HG03175 (cell line): ENCODE measurements at regions not wholly inside any gene's neighbourhood (a gene's known extent, or its start where the extent isn't known, plus 50 kb on each side); places are given as distances from the start of the nearest gene placed in this dataset.

Source experiments
- ATAC-seq: cut with Tn5 transposase; IDR thresholded peaks from one replicate; pipeline ENCODE4 v1.9.1; 2021; ENCODE audit warnings: mild to moderate bottlenecking, moderate library complexity; ENCODE audit not compliant: unreplicated experiment

DNA sequence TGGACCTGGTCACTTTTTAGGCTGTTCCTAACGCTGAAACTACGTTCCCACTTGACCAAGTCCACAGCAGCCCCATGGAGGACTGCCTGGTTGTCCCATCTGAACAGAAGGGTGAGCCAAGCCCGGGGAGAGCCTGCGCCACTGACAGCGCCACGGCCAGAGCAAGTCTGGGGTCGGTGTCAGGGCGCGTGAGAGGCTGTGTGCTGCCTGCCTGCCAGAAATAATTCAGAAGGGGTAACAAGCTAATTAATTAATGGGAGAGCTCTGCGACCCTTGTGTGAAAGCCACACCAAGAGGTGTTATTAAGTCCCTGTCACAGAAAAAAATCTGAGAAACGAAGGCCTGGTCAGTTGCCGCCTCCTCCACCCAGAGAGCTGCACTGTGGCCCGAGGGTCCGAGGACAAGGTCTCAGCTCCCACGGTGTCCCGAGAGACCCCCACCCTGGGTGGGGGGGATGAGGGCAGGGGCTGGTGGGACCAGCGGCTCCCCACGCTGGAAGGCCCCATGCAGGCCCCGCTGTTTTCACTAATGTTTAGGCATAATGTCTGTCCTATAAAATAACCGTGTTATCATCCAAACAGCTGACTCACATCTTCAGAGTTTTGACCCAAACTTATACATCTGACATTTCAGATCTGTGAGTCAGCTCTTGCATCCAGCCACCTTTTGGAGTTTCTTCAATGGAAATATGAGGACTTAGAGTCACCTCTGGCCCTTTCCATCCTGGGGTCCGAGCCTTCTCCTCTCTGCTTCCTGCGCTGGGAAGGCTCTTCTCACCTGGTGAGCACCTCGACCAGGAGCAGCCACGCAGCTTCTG lies 58.5 kb downstream of the DLL1 start:
- no peak for ATAC-seq

DNA sequence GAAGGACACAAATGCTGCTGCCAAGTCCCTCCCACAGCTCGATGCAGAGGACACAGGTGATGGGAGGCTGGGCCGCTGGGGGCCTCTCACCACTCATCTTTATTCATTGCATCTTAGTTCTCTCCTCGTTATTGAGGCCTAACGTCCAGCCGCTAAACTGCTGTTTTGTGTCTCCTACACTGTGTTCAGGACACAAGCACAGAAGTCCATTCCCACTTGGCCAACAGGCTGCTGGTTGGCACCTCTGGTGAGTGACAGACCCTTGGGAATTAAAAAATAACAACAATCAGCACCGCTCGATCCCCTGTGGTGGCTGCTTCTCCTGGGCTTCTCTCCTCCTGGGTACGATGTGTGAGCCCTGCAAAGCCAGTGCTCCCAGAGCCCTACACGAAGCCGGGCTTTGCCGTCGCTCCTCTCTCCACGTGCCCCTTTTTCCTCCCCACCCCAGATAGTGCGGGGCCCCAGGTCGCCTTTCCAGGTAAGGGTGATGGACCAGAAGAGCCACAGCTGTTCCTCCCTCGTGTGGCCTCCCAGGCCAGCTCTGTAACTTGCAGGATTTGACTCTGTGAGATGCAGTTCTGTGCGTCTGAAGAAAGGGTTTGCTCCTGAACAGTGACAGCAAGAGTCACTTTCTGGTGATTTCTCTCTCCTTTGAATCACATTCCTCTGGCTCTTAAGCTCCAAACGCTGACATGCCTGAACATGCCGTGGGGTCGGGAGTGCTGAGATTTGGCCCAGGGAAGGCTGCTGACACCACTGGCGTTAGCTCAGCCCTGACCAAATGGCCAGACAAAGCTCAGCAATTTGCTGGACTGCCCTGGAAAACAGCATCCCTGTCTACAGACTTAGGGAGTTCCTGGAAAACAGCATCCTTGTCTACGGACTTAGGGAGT lies 59.3 kb downstream of the DLL1 start:
- no peak for ATAC-seq

DNA sequence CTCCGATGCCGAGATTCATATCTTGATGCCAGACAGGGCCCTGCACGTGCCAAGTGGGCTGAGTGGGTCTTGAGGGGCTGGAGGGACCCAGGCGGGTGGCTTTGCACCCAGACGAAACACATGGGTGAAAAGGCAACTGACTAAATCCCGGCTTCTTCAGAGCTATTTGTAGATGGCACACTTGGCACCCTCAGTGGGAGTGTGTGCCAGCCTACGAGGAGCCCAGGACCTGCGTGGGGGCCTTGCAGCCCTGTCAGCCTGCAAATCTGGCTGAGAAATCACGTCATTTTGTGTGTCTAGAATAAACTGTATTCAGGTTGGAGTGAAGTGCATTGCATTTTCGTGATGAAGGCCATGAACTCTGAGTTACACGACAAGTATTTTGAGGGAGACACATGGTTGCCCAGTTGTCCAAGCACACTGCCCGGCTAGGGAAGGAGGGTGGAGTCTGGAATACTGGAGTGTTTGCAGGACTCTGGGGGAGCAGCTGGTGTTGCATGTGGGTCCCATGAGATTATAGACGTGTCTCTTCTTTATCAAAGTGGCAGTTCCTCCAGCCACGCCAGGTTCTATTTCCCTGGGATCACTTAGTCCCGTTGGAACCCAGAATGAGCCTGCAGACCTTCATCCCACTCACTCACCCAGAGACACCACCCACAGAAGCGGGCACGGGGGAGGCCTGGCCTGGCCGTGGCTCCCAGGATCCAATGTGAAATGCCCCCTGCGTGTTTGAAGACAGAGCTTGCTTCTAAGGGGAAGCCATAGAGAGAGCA lies 60.2 kb downstream of the DLL1 start:
- no peak for ATAC-seq

DNA sequence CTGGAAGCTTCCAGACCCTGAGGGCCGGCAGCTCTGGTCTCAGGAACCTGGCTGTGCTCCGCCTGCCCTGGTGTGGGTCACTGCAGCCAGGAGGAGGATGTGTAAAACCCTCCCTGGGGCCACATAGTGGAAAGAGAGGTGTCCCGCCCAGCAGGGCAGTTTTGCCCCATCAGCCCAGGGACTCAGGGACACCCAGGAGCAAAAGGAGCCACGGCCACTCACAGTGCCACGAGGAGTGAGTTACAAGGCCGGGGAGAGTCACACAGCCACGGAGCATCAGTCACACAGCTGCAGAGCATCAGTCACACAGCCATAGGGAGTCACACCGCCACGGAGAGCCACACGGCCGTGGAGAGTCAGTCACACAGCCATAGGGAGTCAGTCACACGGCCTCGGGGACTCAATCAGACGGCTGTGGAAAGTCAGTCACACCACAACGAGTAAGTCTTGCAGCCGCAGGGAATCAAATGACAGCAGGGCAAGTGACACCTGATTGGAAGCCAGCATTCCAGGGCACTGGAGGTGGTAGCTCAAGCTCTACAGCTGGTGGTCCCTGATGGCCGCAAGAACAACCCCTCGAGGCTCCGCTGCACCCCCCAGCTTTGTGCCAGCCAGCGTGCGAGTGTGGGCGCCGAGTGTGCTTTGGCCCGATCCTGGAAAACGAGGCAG lies 60.9 kb downstream of the DLL1 start:
- no peak for ATAC-seq

DNA sequence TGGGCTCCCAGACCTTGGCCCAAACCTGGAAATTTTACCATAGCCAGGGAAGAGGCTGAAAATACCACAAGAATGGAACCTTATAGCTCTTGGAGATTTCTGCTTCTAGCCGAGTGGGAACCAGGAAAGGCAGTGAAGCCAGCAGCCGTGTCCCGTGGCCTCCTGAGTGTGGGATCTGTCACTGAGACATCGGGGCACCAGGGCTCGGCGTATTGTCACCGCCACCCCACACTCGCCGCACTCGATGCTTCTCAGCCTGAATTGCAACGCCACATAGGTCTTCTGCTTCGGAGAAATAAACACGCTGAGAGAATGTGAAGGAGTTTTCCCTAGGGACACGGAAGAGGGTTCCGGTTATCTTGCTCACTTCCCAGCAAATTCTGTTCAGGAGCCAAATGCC lies 61.5 kb downstream of the DLL1 start:
- no peak for ATAC-seq

DNA sequence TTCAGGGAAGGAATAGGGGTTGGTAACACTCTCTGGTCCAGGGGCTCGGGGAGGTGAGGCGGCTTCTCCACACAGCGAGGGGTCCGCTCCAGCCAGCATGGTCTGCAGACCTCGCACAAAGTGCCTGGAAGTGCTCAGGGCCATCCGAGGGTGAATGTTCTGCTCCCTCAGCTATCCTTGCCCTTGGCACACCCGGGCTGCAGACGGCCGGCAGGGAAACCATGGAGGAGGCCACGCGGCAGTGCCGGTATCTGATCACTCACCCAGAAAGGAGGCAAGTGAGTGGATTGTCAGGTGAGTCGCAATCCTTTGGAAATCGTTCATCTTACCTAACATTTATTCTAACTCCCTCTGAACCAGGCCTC lies 62.0 kb downstream of the DLL1 start:
- no peak for ATAC-seq

DNA sequence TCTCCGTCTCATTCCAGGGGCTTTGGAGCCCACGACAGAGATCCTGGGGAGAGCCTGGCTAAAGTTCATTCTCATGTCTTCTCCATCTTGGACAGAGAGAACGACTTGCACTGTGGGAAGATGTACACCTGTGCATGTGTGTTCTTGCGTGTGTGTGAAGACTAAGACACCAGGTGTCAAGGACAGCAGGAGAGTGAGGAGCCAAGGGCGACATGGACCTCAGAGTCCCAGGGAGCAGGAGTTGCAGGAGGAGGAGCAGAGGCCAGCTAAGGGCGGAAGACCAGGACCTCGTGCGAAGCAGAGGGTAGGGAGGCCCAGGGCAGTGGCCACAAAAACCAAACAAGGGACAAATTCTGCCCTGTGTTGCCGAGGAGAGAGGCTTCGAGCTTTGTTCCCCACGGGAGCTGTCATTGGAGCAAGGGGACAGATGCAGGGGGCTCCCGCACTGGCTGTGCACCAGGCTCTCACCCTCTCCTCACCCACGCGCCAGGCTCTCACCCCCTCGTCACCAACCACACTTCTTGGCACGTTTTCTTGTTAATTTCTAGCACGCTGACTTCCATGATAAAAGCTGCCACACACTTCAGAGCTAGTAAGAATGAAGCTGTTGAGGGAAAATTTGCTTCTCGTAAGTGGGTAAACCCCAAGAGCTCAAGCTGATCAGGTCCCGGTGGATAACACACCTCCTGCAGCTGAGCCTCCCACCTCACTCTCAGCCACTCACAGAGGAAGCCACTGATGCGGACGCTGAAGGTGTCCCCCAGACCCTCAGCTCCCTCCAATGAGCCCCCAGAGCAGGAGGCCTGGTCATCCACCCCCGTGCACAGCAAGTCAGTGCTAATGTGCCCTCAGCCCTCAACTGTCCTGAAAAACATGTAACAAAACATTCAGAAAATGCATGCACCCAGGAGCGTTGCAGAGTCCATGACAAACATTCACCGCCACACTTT lies 62.6 kb downstream of the DLL1 start:
- ATAC-seq: no peak

DNA sequence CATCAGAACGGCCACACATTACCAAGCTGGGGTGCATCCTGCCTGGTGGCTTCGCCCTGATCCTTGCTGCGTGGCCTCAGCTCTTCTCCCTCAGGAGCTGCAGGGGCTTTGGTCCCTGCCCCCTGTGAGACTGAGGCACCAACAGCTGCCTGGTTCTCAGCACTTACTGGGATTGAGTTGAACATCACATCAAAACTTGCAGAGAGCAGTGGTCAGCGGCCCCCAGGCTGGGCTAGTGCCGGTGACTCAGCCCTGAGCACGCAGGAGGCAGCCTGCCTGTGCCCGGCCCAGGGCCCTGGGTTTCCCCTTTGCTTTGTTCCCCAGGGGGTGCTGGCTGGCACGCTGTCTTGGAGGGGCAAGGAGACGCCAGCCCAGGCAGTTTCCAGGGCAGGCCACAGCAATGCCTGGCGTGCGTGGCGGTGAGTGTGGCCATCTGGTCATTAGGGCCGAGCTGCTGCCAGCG lies 63.3 kb downstream of the DLL1 start:
- ATAC-seq: no peak

DNA sequence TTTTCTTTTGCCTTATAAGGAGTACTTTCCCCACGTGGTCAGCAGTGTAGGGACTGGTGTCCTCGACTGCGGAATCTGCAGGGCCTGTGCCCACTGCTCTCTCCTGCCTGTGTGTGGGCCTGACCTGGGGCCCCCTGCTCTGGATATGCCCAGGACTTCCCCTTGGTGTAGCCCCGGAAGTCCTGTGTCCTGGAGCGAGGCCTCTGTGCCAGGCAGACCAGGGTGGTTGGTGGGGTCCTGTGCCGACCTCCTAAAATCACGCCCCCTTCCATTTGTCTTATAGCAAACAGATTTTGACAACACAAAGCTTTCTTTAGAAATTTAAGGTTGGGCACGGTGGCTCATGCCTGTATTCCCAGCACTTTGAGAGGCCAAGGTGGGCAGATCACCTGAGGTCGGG lies 64.2 kb downstream of the DLL1 start:
- ATAC-seq: no peak

DNA sequence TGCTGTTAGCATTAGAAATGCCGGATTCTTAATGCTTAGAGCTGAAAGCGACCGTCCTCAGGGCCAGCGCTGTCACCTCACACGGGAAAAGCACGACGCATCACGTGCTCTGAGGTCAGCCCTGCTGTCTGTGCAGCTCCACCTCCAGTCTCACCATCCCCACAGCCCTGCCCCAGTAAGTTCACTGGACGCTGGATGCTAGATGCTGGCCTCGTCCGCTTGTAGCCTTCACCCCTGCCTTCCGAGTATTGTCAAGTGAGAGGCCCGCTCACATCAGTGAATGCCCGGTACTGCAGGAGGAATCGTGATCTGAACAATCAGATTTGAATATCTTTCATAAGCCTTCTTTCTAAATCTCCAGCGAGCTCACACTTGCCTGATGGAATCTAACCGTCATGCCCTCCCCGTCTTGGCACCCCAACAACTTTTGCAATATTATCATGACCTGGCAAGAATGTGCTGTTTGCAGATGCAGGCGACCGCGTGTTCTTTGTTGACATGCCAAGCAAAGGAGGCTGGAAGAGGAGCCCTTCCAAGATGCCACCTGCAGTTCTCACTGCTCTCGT lies 64.9 kb downstream of the DLL1 start:
- no peak for ATAC-seq

DNA sequence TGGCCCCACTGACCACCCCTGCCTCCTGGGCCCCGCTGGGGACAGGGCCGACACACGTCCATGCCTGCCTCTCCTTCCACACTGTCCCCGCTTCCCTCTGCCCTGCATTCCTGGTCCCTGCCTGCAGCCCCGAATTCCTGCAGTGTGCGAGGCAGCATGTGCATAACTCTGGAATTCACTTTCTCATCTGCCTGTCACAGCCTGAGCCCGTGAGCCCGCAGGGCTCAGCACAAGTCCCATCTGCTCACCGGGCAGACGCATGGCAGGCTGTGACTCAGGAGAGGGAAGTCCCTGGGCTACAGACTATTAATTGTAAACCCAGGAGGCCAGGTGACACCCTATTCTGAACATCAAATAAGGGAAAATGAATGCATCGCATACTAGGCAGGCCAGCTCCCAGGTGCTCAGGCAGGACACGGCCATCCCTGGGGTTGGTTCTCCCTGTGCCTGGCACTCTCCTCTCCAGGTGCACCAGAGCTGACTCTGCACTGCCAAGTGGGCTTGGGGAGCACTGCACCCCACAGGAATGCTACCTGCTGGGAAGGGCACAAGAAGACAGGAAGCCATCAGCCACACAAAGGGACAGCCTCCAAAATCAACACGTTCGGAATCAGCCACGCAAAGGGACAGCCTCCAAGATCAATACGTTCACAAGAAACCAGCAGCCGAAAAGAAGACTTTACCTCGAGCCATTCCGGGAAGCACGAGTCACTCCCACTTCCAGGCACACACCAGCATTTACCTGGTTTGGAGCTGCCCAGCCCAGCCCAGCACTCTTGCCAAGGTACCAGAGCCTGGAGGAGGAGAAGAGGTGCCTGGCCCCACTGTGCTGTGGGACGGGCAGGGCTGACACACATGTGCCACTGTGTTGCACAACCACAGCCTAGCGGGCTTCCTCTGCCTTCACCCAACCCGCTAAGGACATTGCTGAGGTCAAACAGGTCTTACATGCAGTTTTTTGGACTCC lies 65.9 kb downstream of the DLL1 start:
- no peak for ATAC-seq

DNA sequence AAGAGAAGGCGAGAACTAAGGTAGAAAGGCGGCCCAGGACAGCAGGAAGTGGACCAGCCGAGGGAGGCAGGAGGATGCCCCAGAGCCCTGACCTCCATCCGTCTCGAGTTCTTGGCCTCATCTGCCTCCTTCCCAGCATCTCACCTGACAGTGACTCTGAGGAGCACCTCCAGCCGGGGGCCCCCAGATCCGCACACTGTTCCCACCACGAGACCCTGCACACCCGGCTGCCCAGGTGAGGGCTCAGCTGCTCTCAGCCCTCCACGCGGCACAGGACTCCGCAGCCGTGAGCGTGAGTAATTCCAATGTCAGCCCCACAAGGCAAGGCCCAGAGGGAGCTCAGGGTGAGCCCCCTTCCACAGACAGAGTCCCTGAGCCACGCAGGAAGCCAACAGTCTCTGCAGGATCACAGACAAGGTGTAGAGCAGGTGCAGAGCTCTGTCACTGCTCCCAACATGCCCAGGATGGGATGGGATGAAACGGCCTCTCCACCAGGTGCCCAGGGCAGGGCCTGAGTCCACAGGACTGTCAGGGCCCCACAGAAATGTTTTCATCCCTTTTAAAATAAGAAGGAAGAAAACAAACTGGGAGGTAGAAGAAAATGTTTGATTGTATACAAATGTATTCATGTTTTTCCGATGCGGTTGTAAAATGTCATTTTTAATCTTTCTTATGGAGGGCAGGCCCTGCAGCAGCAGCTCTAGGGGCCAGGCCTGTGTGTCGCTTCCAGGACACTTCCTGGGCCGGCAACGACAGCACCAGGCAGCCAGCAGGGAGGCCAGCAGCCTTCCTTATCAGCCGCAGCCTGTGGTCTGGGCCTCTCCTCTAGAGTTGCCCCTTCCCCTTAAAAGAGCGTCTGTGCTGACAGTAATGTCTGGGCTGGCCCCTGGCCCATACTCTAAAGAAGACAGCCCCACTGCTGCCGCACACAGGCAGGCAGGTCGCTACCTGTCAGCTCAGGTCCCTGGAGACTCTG lies 66.9 kb downstream of the DLL1 start:
- ATAC-seq: no peak

DNA sequence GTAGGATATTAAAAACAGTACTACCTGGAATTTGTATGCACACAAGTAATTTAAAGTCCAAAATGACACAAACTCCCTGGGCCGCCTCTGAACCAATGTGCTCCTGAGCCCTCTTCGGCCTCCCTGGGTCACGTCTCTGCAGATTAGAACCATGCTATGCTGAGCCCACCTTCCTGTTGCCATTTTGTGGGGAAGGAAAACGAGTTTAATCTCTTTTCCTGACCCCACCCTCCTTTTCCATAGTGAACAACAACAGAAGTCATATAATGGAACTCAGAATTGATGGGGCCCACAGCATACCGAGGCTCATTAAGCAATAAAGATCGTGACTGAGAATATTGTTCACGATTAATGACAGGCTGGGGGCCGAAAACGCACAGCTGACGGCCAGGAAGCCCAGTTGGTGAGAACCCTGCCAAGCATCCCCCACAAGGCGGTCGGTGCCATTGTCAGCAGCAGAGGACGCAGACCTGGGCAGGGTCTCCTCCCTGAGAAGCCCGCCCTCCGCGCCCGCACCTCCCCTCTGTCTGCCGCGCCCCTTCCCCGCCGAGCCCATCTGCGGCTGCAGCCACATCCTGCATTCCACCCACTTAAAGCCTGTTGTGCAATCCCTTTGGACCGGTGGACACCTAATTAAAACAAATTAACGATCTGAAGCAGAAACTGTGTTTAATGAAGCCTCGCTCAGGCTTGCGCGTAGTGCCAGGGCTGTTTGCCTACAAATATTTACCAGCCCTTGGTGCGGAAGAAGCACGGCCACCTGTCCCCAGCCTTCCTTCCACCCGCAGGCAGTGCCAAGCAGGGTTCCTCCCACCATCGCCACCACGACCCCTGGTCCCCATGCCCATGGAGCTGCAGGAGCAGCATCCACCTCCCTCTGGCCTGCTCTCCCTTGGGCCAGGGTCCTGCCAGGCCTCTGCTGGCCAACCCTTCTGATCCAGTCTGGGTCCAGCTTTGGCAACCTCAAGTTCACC lies 68.1 kb downstream of the DLL1 start:
- no peak for ATAC-seq

DNA sequence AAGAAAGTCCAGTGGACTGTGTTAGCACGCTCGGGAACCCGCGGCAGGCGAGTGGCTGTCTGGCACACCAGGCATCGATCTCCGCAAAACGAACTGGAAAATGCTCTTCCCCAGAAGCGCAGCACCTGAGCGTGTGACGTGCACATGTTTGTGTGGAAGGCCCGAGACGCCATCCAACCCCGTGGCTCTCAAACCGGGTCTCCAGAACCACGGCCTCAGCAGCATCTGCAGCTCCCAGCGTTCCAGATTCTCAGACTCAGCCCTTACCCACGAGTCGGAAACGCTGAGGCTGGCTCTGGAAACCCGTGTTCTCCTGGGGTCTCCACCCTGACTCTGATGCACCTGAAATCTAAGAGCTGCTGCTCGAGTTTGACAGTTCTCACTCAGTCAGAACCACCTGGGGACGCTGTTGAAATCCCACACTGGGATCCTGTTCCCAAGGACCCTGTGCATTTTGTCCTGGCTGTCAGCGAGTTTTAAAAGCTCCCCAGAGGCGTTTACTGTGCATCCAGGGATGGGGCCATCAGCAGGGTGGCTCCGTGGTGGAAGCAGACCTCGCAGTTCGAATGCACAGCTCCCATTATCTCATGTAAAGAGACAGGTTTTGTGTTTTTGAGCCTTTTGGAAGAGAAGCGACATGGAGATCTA lies 69.0 kb downstream of the DLL1 start:
- ATAC-seq: no peak

DNA sequence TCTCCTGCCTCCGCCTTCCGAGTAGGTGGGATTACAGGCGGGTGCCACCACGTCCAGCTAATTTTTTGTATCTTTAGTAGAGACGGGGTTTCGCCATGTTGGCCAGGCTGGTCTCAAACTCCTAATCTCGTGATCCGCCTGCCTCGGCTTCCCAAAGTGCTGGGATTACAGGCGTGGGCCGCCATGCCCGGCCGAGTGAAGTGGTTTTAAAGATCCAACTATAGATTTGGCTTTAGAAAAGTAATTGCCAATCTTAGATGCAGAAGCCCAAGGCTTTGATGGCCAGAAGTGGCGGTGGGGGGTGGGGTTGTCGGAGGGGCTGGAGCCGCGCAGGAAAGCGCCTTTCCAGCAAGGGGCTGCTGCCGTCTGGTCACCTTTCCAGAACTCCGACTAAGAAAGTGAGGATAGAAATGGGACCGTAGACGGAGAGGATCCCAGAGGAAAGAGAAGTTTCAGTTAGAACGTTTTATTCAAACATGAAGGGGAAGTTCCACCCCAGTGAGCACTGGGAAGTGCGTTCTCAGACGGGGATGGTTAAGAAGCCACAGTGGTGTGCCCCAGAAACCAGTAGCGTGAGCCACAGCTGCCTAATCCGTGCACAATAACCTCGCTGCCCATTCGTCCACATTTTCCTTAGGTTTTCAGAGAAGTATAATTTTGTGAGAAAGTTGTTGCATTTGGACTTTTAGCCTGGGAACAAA lies 69.7 kb downstream of the DLL1 start:
- ATAC-seq: no peak
